Uterus (tissue), 3 donors: ENCODE measurements at regions not wholly inside any gene's neighbourhood (a gene's known extent, or its start where the extent isn't known, plus 50 kb on each side); places are given as distances from the start of the nearest gene placed in this dataset. TPM values are rescaled to one million over a fixed set of nuclear protein-coding genes. Genes with fewer than 3 reads are reported as not detected.
A peak's percentile ranks its signal among the peaks of the same experiment; 100 is the strongest.

Experiments
- DNase-seq, 2 donors: peaks; one replicate each; pipeline ENCODE4 v3.0.0-alpha.2; 2019 to 2020
- H3K27ac ChIP-seq, 2 donors: fragments of 200-600 bp; sonication (generic); 1 replicate in 1 of 2; 2 replicates in 1 of 2; pipeline ENCODE4 v1.5.1; 2016 to 2018
- H3K27me3 ChIP-seq, 2 donors: fragments of 200-600 bp; sonication (generic); one replicate each; pipeline ENCODE4 v1.5.1; 2018 to 2019; ENCODE audit warnings: control low read depth in 1 of 2
- H3K36me3 ChIP-seq, 2 donors: fragments of 200-600 bp; sonication (generic); one replicate each; pipeline ENCODE4 v1.5.1; 2019; ENCODE audit warnings: control low read depth in 1 of 2
- H3K4me1 ChIP-seq, 2 donors: fragments of 200-600 bp; sonication (generic); one replicate each; pipeline ENCODE4 v1.5.1; 2018 to 2019; ENCODE audit warnings: control low read depth in 1 of 2
- H3K4me3 ChIP-seq, 2 donors: fragments of 200-600 bp; sonication (generic); 1 replicate in 1 of 2; 2 replicates in 1 of 2; pipeline ENCODE4 v1.5.1; 2018 to 2019; ENCODE audit warnings: mild to moderate bottlenecking in 1 of 2
- H3K9me3 ChIP-seq, 2 donors: fragments of 200-600 bp; sonication (generic); one replicate each; pipeline ENCODE4 v1.5.1; 2019; ENCODE audit warnings: control low read depth in 1 of 2
- CTCF ChIP-seq, 4 experiments: fragments of 200-600 bp in 2 of 4; fragments of 450-650 bp in 2 of 4; sonication (generic) in 2 of 4; IDR thresholded peaks; one replicate each; pipeline ENCODE4 v1.5.1; 2016 to 2019; ENCODE audit warnings: antibody characterized with exemption in 4 of 4, mild to moderate bottlenecking in 2 of 4, moderate library complexity in 1 of 4
- POLR2A ChIP-seq, 2 donors: fragments of 450-650 bp; IDR thresholded peaks; one replicate each; pipeline ENCODE4 v1.6.1; 2016; ENCODE audit warnings: antibody characterized with exemption in 2 of 2, mild to moderate bottlenecking in 1 of 2, moderate library complexity in 1 of 2
- intact Hi-C: fragments of 100-400 bp; cut with DNase I; formaldehyde crosslinking; loops from one replicate; pipeline ENCODE4 v1.15.1; 2023; ENCODE audit warnings: low total_unique reads
- small RNA-seq: library from RNA; depleted of rRNA; stranded (forward); fragments of <200 nt; gene quantifications from one replicate; pipeline ENCODE3, GENCODE V24; 2016
- donor health status: DM: yes; HTN: yes; CAD: no.

DNA sequence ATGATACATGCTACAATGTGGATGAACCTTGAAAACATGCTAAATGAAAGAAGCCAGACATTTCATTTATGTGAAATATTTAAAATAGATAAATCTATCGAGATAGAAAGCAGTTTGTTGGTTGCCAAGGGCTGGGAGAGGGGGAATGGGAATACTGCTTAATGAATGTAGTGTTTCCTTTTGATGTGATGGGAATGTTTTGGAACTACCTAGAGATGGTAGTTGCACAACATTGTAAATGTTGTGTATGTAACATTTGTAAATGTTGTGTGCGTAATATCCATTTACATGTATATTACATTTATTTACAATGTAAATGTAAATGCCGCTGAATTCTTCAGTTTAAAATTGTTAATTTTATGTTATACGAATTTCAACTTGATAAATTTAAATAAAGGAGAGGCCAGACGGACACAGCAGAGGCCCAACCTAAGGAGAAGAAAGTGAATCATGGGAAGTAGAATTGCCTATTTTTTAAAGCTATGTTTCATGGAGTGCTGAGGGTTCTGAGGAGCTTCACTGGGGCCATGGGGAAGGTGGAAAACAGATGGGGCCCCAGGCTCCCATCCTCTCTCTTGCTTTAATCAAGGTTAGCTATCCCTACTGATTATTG lies 60.0 kb upstream of the TEX13D start:
- Histone ChIP-seq H3K4me1 (no peaks in the 10 kb centered on the region), H3K27ac (no peak overlapping the region), H3K27me3 (no peaks in the 10 kb centered on the region), H3K36me3 (no peaks in the 10 kb centered on the region), H3K9me3 (no peaks in the 10 kb centered on the region), H3K4me3 (no peak overlapping the region)
- intact Hi-C loops: no loop called here
- no peak for TF ChIP-seq CTCF (IDR thresholded peaks at IDR 0.05)
- TF ChIP-seq POLR2A (IDR thresholded peaks at IDR 0.05): no peak
- DNase-seq: no peak

DNA sequence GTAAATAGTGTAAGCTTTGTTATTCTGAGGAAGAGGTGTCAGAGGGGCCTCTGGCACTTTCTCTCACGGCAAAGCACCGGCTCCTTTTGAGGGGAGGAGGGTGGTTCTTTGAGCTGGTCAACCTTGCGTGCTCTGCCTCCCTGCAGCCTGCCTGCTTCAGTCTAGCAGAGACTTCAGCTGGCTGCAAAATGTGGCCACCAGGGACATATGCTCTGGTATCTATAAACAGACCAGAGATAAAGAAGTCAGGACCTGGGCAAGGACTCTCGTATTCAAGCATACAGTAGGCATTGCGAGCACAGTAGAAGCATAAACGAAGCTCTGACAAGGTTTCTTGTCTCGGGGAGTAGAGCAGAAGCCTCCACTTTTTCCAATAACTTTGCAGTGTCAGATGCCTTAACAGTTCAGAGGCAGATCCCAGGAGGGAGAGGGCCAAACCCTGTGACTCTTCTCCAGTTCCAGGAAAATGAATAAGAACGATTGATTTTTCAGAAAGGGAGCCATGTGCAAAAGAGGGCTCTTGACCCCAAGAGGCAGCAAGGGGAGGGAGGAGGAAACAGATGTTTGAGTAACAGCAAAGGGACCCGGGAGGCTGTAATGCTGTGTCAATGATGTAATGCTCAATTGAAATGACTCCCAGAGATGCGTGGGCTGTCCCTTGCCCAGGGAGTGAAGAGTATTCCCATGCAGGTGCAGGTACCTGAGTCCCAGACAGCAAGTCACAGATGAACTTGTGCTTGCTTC lies 57.9 kb upstream of the TEX13D start:
- intact Hi-C loops: no loop called here
- TF ChIP-seq POLR2A (IDR thresholded peaks at IDR 0.05): no peak
- TF ChIP-seq CTCF (IDR thresholded peaks at IDR 0.05): no peak
- Histone ChIP-seq H3K27ac (no peak overlapping the region), H3K4me3 (no peak overlapping the region), H3K4me1 (no peaks in the 10 kb centered on the region), H3K9me3 (no peaks in the 10 kb centered on the region), H3K27me3 (no peaks in the 10 kb centered on the region), H3K36me3 (no peaks in the 10 kb centered on the region)
- peak in 1 of 2 donors; percentile 13 for DNase-seq

GRCh38 chrX:124275182-124275894 lies 57.1 kb upstream of the TEX13D start:
- H3K36me3 ChIP-seq: no peaks in the 10 kb centered on the region
- H3K4me3 ChIP-seq: no peak overlapping the region
- no peaks in the 10 kb centered on the region for H3K9me3 ChIP-seq
- intact Hi-C loops: no loop called here
- no peaks in the 10 kb centered on the region for H3K4me1 ChIP-seq
- H3K27ac ChIP-seq: no peak overlapping the region
- no peak for DNase-seq
- TF ChIP-seq POLR2A (IDR thresholded peaks at IDR 0.05): no peak
- H3K27me3 ChIP-seq: no peaks in the 10 kb centered on the region

- H3K9me3 ChIP-seq: no peaks in the 10 kb centered on the region
- no peaks in the 10 kb centered on the region for H3K36me3 ChIP-seq
- no peak overlapping the region for H3K27ac ChIP-seq
- no peak overlapping the region for H3K4me3 ChIP-seq
- no peaks in the 10 kb centered on the region for H3K4me1 ChIP-seq
- intact Hi-C loops: no loop called here
- no peak for DNase-seq
- TF ChIP-seq CTCF (IDR thresholded peaks at IDR 0.05) (no peak), POLR2A (IDR thresholded peaks at IDR 0.05) (no peak)
- H3K27me3 ChIP-seq: no peaks in the 10 kb centered on the region
Measured at GRCh38 chrX:124280294-124280902, 52.1 kb upstream of the TEX13D start.

DNA sequence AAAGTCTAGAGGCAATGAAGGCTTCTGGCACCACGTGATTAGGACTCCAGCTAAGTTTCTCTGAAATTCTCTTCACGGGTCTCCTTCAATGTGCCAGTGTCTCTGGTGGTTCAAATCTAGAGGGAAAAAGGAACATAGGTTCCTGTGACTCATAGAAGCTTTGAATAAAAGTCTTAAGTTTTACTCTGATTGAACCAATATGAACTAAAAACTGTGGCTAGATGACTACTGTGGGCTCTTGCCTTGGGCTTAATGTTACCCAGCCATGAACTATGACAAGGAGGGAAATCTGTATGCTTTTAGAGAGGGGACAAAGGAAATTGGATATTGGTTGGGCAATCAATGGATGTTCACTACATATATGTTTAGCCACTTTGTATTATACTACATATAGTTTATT lies 49.9 kb upstream of the TEX13D start:
- no peaks in the 10 kb centered on the region for H3K4me1 ChIP-seq
- no peak overlapping the region for H3K4me3 ChIP-seq
- H3K27ac ChIP-seq: no peak overlapping the region
- H3K27me3 ChIP-seq: no peaks in the 10 kb centered on the region
- TF ChIP-seq CTCF (IDR thresholded peaks at IDR 0.05) (no peak), POLR2A (IDR thresholded peaks at IDR 0.05) (no peak)
- intact Hi-C loops: no loop called here
- DNase-seq: no peak
- no peaks in the 10 kb centered on the region for H3K9me3 ChIP-seq
- no peaks in the 10 kb centered on the region for H3K36me3 ChIP-seq

Small RNAs in the stretch of these regions (small RNA-seq; reads per million reads assigned to genes)
- not detected for gene RF00561
